Stomach (tissue), 8 donors: ENCODE measurements at regions not wholly inside any gene's neighbourhood (a gene's known extent, or its start where the extent isn't known, plus 50 kb on each side); places are given as distances from the start of the nearest gene placed in this dataset.

Source experiments
- DNase-seq, 2 donors: peaks; one replicate each; pipeline versions ENCODE4 v3.0.0 to v3.0.0-alpha.2; 2013 to 2019
- H3K27ac ChIP-seq, 5 donors: fragments of 200-600 bp in 4 of 5; sonication (generic) in 4 of 5; one replicate each; pipeline ENCODE4 v1.5.1; 2013 to 2019; ENCODE audit warnings: mild to moderate bottlenecking in 1 of 5, moderate library complexity in 1 of 5
- H3K27me3 ChIP-seq, 3 donors: fragments of 200-600 bp; sonication (generic); one replicate each; pipeline ENCODE4 v1.5.1; 2017 to 2019; ENCODE audit warnings: mixed run types in 1 of 3
- H3K36me3 ChIP-seq, 4 donors: fragments of 200-600 bp; sonication (generic); 1 replicate in 3 of 4; 2 replicates in 1 of 4; pipeline ENCODE4 v1.5.1; 2016 to 2019
- H3K4me1 ChIP-seq, 4 donors: fragments of 200-600 bp; sonication (generic); one replicate each; pipeline ENCODE4 v1.5.1; 2016 to 2019
- H3K4me3 ChIP-seq, 4 donors: fragments of 200-600 bp; sonication (generic) in 3 of 4; one replicate each; pipeline ENCODE4 v1.5.1; 2016 to 2019; ENCODE audit warnings: mild to moderate bottlenecking in 1 of 4
- H3K9me3 ChIP-seq, 4 donors: fragments of 200-600 bp; sonication (generic); one replicate each; pipeline ENCODE4 v1.5.1; 2016 to 2019
- EP300 ChIP-seq: sonication (generic); formaldehyde crosslinking; IDR thresholded peaks from one replicate; pipeline ENCODE4 v1.6.1; 2017; ENCODE audit warnings: antibody characterized with exemption
- POLR2A ChIP-seq, 4 donors: fragments of 450-650 bp; IDR thresholded peaks; one replicate each; pipeline ENCODE4 v1.6.1; 2016; ENCODE audit warnings: antibody characterized with exemption in 4 of 4, control low read depth in 2 of 4, mild to moderate bottlenecking in 1 of 4, moderate library complexity in 1 of 4
- POLR2AphosphoS5 ChIP-seq, 3 donors: sonication (generic); formaldehyde crosslinking; IDR thresholded peaks; one replicate each; pipeline ENCODE4 v1.6.1; 2016; ENCODE audit warnings: antibody characterized with exemption in 3 of 3
- WGBS, 5 donors: extraction: QIAGEN DNeasy Blood & Tissue Kit in 3 of 5; methylation state at CpG; one replicate each; pipeline versions ENCODE4 v1.1.5 to v1.1.7; 2013 to 2018; 5-methylcytosine and 5-hydroxymethylcytosine counted together
- intact Hi-C: fragments of 100-400 bp; cut with DNase I; formaldehyde crosslinking; loops from one replicate; pipeline ENCODE4 v1.15.1; 2023; ENCODE audit warnings: low total_unique reads
- TF ChIP-seq, protein P1 (sequence below), 7 experiments: fragments of 450-650 bp in 4 of 7; fragments of 200-600 bp in 3 of 7; sonication (generic) in 3 of 7; IDR thresholded peaks; one replicate each; pipeline ENCODE4 v1.5.1; 2016 to 2019; ENCODE audit warnings: antibody characterized with exemption in 7 of 7, control low read depth in 2 of 7, mild to moderate bottlenecking in 1 of 7
- donor health status: healthy with polysubstance abuse.
- donor health status: Bipolar disorder and iron deficiency.
- donor health status: healthy.

DNA sequence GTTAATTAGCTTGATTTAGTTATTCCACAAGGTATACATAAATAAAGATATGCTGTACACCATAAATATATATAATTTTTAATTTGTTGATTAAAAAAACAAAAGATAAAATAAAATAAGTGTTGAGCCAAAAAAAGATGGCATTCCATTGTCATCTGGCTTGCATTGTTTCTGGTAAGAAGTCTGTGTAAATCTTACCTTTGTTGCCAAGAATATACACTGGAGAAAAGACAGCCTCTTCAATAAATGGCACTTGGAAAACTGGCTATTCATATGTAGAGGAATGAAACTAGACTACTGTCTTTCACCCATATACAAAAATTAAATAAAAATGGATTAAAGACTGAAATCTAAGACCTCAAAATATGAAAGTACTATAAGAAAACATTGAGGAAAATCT, 196.5 kb downstream of the IER5 start:
- DNase-seq, result no peak
- Histone ChIP-seq H3K27ac (no peak overlapping the region), H3K27me3 (no peaks in the 10 kb centered on the region), H3K36me3 (no peaks in the 10 kb centered on the region), H3K4me1 (no peaks in the 10 kb centered on the region), H3K9me3 (peaks cover 5 to 38% (median 30%) of the 10 kb centered on the region in 4 donors), H3K4me3 (no peak overlapping the region)
- intact Hi-C loops, result no loop called here
- TF ChIP-seq POLR2A (IDR thresholded peaks at IDR 0.05) (no peak), POLR2AphosphoS5 (IDR thresholded peaks at IDR 0.05) (no peak), EP300 (no peak)
- TF ChIP-seq, protein P1, sequence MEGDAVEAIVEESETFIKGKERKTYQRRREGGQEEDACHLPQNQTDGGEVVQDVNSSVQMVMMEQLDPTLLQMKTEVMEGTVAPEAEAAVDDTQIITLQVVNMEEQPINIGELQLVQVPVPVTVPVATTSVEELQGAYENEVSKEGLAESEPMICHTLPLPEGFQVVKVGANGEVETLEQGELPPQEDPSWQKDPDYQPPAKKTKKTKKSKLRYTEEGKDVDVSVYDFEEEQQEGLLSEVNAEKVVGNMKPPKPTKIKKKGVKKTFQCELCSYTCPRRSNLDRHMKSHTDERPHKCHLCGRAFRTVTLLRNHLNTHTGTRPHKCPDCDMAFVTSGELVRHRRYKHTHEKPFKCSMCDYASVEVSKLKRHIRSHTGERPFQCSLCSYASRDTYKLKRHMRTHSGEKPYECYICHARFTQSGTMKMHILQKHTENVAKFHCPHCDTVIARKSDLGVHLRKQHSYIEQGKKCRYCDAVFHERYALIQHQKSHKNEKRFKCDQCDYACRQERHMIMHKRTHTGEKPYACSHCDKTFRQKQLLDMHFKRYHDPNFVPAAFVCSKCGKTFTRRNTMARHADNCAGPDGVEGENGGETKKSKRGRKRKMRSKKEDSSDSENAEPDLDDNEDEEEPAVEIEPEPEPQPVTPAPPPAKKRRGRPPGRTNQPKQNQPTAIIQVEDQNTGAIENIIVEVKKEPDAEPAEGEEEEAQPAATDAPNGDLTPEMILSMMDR (IDR thresholded peaks at IDR 0.05), result no peak

DNA sequence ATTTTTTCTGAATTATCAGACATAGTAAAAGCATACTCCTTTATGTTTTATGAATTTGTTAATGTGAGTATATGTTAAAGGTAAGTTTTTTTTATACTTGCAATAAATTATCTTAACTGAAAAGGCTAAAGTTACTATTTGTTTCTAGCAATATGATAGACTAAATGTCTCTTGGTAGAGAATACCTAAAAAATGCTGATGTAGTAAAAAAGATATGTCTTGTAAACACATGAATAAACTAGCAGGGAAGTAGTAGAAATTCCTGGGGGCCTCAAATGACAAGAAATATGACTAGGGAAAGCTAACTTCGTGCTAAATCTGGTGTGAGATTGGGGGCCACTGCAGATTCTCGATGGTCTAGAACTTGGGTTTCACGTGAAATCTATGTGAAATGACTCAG, 188.1 kb upstream of the CACNA1E start:
- DNase-seq, result no peak
- Histone ChIP-seq H3K27ac (no peak overlapping the region), H3K27me3 (peaks cover 0 to 5% (median 0%) of the 10 kb centered on the region in 3 donors), H3K4me3 (no peak overlapping the region), H3K4me1 (no peaks in the 10 kb centered on the region), H3K9me3 (no peaks in the 10 kb centered on the region), H3K36me3 (no peaks in the 10 kb centered on the region)
- no peak for TF ChIP-seq POLR2AphosphoS5 (IDR thresholded peaks at IDR 0.05)
- TF ChIP-seq, protein P1 (IDR thresholded peaks at IDR 0.05), result no peak
- intact Hi-C loops, result no loop called here
- WGBS, 5 donors, result 61 to 81% (median 74%) methylated on average over 3 of the region's 3 CpGs

DNA sequence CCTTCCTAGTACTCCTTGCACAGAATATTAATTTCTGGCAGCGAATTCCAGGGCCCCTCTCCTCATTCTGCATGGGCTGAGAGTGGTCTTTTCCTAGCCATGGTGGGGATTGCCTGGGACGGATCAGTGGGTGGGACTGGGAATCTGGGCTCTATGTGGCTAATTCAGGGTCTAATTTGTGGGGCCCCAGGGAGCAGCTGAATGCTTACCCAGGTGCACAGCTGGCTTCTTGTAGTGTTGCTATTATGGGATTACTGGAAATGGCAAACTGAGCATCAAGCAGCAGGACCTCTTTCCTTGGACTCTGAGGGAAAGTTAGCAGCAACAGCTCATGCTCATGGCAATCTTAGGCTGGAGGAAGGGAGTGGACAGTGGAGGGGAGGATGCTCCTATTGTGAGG, 187.1 kb upstream of the CACNA1E start:
- H3K27me3 ChIP-seq, result peaks cover 0 to 5% (median 0%) of the 10 kb centered on the region in 3 donors
- H3K4me1 ChIP-seq, result no peaks in the 10 kb centered on the region
- TF ChIP-seq EP300 (no peak), POLR2A (IDR thresholded peaks at IDR 0.05) (no peak), POLR2AphosphoS5 (IDR thresholded peaks at IDR 0.05) (no peak)
- TF ChIP-seq, protein P1 (IDR thresholded peaks at IDR 0.05), result no peak
- no peaks in the 10 kb centered on the region for H3K9me3 ChIP-seq
- DNase-seq, result no peak
- intact Hi-C loops, result no loop called here
- no peak overlapping the region for H3K27ac ChIP-seq
- no peaks in the 10 kb centered on the region for H3K36me3 ChIP-seq
- 33 to 63% (median 52%) methylated on average over 2 of the region's 2 CpGs for WGBS, 5 donors
- no peak overlapping the region for H3K4me3 ChIP-seq

DNA sequence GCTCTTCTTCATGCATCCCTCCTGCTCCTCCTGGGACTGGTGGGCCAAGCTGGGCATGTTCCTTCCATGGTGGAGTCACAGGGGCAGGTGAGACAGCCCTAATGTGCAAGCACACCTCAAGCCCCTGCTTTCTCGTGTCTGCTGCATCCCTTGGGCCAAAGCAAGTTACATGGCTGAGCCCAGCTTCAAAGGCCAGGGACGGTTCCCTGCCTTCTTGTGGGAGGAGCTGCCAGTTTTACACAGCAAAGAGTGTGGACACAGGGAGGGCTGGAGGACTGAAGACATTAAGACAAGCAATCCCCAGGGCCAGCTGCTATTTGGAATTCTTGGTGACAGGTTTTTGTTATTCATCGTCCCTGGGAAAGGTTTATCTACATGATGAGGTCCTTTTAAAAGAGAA, 175.2 kb upstream of the CACNA1E start:
- 20 to 34% (median 22%) methylated on average over 2 to 3 of the region's 3 CpGs for WGBS, 5 donors
- TF ChIP-seq POLR2AphosphoS5 (IDR thresholded peaks at IDR 0.05) (no peak), POLR2A (IDR thresholded peaks at IDR 0.05) (no peak), EP300 (no peak)
- TF ChIP-seq, protein P1 (IDR thresholded peaks at IDR 0.05), result no peak
- H3K36me3 ChIP-seq, result no peaks in the 10 kb centered on the region
- H3K27me3 ChIP-seq, result peaks cover 0 to 32% (median 0%) of the 10 kb centered on the region in 3 donors
- peaks cover 0 to 10% (median 4%) of the 10 kb centered on the region in 4 donors for H3K9me3 ChIP-seq
- H3K4me1 ChIP-seq, result no peaks in the 10 kb centered on the region
- intact Hi-C loops, result no loop called here
- DNase-seq, result no peak
- no peak overlapping the region for H3K4me3 ChIP-seq
- H3K27ac ChIP-seq, result no peak overlapping the region
